Activated B cell treated with CpG ODN at 0.5 μM for 24 hours (primary cell): ENCODE measurements at regions not wholly inside any gene's neighbourhood (a gene's known extent, or its start where the extent isn't known, plus 50 kb on each side); places are given as distances from the start of the nearest gene placed in this dataset.

ENCODE experiments used
- ATAC-seq: fragments of 200-7000 bp; cut with Tn5 transposase; one replicate; pipeline ENCODE4 v1.10.0; 2021; ENCODE audit warnings: low read depth, mild to moderate bottlenecking, moderate library complexity
- CTCF ChIA-PET: fragments of 350-600 bp; sonication (Branson Sonifier 250); formaldehyde crosslinking; loops from one replicate; lab custom pipeline; 2021; ENCODE audit warnings: antibody characterized with exemption; lab: Charles Lee
- POLR2A ChIA-PET: fragments of 350-600 bp; sonication (Branson Sonifier 250); formaldehyde crosslinking; loops from one replicate; lab custom pipeline; 2021; ENCODE audit warnings: antibody characterized with exemption; lab: Charles Lee
- DNase-seq: peaks from one replicate; pipeline ENCODE4 v3.0.0; 2022
- H3K27ac Mint-ChIP-seq: one replicate; pipeline ENCODE4 v1.8.0; 2020; ENCODE audit warnings: mixed read lengths
- H3K27me3 Mint-ChIP-seq: one replicate; pipeline ENCODE4 v1.8.0; 2021; ENCODE audit warnings: mixed read lengths
- H3K36me3 Mint-ChIP-seq: one replicate; pipeline ENCODE4 v1.8.0; 2021; ENCODE audit warnings: low read depth, mixed read lengths
- H3K4me1 Mint-ChIP-seq: one replicate; pipeline ENCODE4 v1.8.0; 2021; ENCODE audit warnings: mixed read lengths
- H3K4me3 Mint-ChIP-seq: one replicate; pipeline ENCODE4 v1.8.0; 2020; ENCODE audit warnings: mild to moderate bottlenecking, mixed read lengths
- H3K9me3 Mint-ChIP-seq: one replicate; pipeline ENCODE4 v1.8.0; 2020; ENCODE audit warnings: mixed read lengths
- CTCF ChIP-seq: fragments of 200-600 bp; IDR thresholded peaks from one replicate; pipeline ENCODE4 v1.8.0; 2022; ENCODE audit warnings: antibody characterized with exemption, mild to moderate bottlenecking
- intact Hi-C: fragments of 100-400 bp; cut with micrococcal nuclease; formaldehyde crosslinking; loops from one replicate; pipeline ENCODE4 v1.15.1; 2024

DNA sequence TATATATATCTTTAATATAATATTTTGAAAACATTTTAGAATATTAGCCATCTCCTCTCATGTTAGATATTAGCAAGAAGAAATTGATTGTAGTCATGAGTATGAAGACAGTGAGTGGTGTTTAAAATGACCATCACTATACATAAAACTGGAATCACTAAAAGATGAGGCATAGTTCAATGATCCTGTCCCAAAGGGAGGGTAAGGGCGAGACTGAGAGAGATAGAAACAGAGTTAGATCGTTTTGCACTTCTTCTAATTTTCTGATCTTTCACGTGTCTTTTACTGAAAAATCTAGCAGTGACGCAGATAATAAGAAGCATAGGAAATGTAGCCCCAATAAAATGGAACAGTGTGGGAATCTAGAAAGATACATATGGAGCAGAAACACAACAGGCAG, 627.4 kb downstream of the SLC16A7 start:
- no peaks in the 10 kb centered on the region for H3K4me1 Mint-ChIP-seq

GRCh38 chr12:60225216-60226000, 629.6 kb downstream of the SLC16A7 start:
- POLR2A ChIA-PET = no interaction called here
- H3K27ac Mint-ChIP-seq = no peak overlapping the region
- CTCF ChIA-PET = no interaction called here
- TF ChIP-seq CTCF = no peak
- H3K4me3 Mint-ChIP-seq = no peak overlapping the region
- DNase-seq (no peak), ATAC-seq (no peak)
- H3K4me1 Mint-ChIP-seq = no peaks in the 10 kb centered on the region
- H3K27me3 Mint-ChIP-seq = no peaks in the 10 kb centered on the region
- H3K9me3 Mint-ChIP-seq = peaks cover 8% of the 10 kb centered on the region
- H3K36me3 Mint-ChIP-seq = no peaks in the 10 kb centered on the region
- intact Hi-C loops = no loop called here

More for the DNA sequence above, 627.4 kb downstream of the SLC16A7 start:
- H3K4me3 Mint-ChIP-seq = no peak overlapping the region
- ATAC-seq (no peak), DNase-seq (no peak)
- peaks cover 8% of the 10 kb centered on the region for H3K9me3 Mint-ChIP-seq
- H3K36me3 Mint-ChIP-seq = no peaks in the 10 kb centered on the region
- TF ChIP-seq CTCF = no peak
- no peaks in the 10 kb centered on the region for H3K27me3 Mint-ChIP-seq
- CTCF ChIA-PET = no interaction called here
- POLR2A ChIA-PET = no interaction called here
- intact Hi-C loops = no loop called here
- H3K27ac Mint-ChIP-seq = no peak overlapping the region

DNA sequence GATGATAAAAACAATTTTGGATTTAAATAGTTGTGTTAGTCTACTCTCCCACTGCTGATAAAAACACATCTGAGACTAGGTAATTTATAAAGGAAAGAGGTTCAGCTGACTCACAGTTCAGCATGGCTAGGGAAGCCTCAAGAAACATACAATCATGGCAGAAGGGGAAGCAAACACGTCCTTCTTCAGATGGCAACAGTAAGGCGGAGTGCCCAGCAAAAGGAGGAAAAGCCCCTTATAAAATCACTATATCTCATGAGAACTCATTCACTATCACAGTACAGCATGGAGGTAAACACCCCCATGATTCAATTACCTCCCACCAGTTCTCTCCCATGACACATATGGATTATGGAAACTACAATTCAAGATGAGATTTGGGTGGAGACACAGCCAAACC, 632.1 kb downstream of the SLC16A7 start:
- H3K4me3 Mint-ChIP-seq = no peak overlapping the region
- ChIA-PET POLR2A (no interaction called here), CTCF (no interaction called here)
- intact Hi-C loops = no loop called here
- H3K4me1 Mint-ChIP-seq = no peaks in the 10 kb centered on the region
- ATAC-seq (no peak), DNase-seq (no peak)
- H3K36me3 Mint-ChIP-seq = no peaks in the 10 kb centered on the region
- H3K9me3 Mint-ChIP-seq = peaks cover 8% of the 10 kb centered on the region
- TF ChIP-seq CTCF = no peak
- H3K27me3 Mint-ChIP-seq = no peaks in the 10 kb centered on the region
- no peak overlapping the region for H3K27ac Mint-ChIP-seq

- Mint-ChIP-seq H3K9me3 (peaks cover 8% of the 10 kb centered on the region), H3K27me3 (no peaks in the 10 kb centered on the region), H3K4me1 (no peaks in the 10 kb centered on the region), H3K4me3 (no peak overlapping the region), H3K27ac (no peak overlapping the region), H3K36me3 (no peaks in the 10 kb centered on the region)
- no peak for ATAC-seq
- TF ChIP-seq CTCF = no peak
- CTCF ChIA-PET = no interaction called here
- no peak for DNase-seq
- intact Hi-C loops = no loop called here
- POLR2A ChIA-PET = no interaction called here
Observed at GRCh38 chr12:60230056-60230455, 634.2 kb downstream of the SLC16A7 start.

DNA sequence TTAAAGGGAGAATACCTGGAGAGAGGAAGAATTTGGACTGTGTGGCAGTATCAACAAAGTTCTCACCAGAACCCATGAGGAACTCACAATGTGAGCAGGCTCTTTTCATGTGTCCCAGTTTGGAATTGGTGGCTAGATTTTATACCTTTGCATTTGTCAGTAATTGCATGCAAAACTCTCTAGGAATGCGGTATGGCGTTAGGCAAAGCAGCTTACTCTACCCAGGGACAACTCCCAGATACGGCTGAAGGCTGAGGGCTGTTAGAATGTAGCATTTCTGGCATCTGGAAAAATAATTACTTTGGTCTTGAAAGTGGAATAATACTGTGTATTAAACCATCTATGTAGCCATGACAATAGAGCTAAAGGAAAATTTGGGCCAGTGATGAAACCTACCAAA, 635.5 kb downstream of the SLC16A7 start:
- DNase-seq (no peak), ATAC-seq (no peak)
- Mint-ChIP-seq H3K36me3 (no peaks in the 10 kb centered on the region), H3K9me3 (peaks cover 5% of the 10 kb centered on the region), H3K4me1 (no peaks in the 10 kb centered on the region), H3K27ac (no peak overlapping the region), H3K4me3 (no peak overlapping the region), H3K27me3 (no peaks in the 10 kb centered on the region)
- ChIA-PET CTCF (no interaction called here), POLR2A (no interaction called here)
- no peak for TF ChIP-seq CTCF
- intact Hi-C loops = no loop called here
